GM19452 (cell line): ENCODE measurements at regions not wholly inside any gene's neighbourhood (a gene's known extent, or its start where the extent isn't known, plus 50 kb on each side); places are given as distances from the start of the nearest gene placed in this dataset.
"Not testable (repeated sequence)": the region's sequence is repeated elsewhere in the genome, so short reads cannot be mapped to it uniquely, and the experiment has no call there.

Experiments
- ATAC-seq: cut with Tn5 transposase; IDR thresholded peaks from one replicate; pipeline ENCODE4 v1.9.1; 2021; ENCODE audit not compliant: unreplicated experiment

DNA sequence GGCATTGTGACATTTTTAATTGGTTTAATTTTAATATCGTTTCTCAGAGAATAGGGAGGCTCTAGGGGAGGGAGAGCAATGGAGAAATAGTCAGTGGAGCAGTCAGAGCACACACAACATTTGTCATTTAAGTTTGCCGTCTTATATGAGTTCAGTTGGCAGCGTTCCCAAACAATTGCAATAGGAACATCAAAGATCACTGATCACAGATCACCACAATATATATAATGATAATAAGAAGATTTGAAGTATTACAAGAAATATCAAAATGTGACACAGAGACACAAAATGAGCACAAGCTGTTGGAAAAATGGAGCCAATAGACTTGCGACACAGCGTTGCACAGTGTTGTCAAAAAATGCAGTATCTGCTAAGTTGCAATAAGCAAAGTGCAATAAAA lies 303.7 kb downstream of the CDH19 start:
- ATAC-seq, result no peak

DNA sequence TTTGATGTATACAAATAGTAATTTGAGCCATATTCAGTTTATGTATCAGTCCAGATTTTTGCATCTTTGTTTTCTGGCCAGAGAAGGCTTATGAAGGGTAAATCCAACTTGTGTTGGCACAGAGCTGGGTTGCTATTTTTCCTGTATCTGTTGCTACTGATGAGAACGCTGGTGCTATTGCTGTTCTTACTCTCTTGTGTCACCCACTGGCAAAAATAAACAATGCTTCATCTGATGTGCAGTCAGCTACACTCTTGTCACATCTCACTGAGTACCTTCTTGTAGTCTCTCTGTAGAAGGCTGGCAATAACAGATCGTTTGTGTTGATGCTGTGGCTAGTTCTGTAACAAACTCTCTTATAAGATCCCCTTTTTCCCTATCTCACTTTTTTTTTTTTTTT lies 323.4 kb downstream of the CDH19 start:
- ATAC-seq, result no peak

DNA sequence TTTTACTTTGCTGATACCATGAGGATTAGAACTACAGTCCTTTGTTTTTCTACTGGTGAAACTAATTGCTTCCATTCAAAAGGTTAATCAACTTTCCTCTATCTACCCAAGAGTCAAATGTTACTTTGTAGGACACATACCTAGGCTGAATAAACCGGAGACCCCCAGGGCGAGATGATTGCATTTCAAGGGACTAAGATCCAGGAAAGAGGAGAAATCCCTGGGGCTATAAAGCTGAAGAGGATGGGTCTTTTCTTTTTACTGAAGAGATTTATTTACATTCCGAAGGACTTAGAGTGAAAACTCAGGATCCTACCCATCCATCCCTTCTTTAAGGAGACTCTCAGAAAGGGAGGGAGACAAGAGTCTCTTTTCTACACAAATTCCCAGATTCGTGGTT lies 331.9 kb downstream of the CDH19 start:
- ATAC-seq, result no peak

DNA sequence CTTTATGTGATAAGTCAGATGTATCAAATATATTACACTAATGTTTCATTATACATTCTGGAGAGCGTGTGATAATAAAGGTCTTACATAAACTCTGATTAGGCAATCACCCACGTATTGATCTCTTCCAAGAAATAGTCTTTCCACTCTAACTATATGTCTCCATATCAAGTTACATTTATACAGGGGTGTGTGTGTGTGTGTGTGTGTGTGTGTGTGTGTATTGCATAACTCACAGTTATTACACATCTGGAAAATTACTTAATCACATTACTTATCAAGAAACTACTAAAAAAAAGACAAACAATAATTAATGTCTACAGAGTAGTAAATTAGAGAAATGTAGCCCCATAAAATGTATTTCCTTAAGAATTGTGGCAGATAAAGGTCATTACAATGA lies 339.8 kb downstream of the CDH19 start:
- ATAC-seq, result no peak

DNA sequence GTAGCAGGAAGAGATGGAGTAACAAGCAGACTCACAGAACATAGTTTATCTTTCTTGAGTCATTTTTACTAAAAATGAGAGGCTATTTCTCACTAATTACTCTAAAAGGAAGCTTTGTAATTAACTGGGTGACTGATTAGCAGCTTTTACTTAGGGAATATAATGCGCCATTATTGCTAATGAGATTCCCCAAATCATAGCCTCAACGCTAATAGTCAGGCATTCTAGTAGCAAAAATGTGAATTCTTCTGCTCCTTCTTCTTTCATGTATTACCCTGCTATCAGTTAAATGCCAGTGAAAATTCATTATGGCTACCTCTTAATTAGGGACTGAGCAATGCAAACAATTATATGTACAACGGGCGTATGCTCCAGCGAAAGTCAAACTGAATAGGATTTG lies 349.8 kb downstream of the CDH19 start:
- no peak for ATAC-seq

DNA sequence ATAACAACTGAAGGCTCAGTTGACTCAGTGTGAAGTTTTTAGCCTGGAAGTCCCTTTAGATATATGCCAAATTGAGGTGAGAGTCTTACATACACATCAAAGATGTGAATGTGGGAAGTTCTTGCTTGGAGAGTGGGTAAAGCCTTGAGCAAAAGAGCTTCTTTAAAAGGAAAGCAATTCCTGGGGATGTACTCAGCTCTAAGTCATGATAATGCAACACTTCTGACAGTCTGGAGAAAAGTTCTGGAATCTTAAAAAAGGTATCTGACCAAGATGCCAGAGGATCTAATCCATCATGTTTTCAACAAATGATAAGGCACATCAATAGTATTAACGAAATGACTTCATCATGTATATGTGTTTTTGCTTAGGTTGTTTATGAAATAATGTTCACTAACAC lies 351.2 kb downstream of the CDH19 start:
- ATAC-seq, result no peak

DNA sequence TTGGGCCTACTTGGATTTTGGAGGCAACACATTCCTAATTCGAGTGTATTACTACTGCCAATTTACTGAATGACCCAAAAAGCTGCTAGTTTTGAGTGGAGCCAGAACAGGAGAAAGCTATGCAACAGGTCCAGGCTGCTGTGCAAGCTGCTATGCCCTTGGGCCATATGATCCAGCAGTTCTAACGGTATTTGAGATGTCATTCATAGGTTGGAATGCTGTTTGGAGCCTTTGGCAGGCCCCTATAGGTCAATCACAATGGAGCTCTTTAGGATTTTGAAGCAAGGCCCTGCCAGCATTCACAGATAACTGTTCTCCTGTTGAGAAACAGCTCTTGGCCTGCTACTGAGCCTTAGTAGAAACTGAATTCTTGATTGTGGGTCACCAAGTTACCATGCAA lies 368.7 kb downstream of the CDH19 start:
- no peak for ATAC-seq

DNA sequence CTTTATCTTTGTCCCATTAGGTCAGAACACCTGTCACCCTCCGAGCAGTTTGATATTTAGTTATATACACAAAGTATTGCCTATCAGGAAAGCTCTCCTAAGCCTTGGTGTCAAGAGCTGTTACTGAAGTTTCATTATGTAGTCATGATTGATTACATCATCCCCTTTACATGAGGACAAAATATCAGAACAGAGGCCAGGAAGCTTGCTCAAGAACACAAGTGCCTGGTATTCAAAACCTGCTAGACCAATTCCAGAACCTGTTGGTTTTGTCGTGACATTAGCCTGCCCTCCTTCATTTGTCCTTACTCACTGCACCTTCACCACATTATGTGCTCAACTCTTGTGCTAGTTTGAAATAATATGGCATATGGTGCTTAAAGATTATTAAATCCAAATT lies 377.1 kb downstream of the CDH19 start:
- no peak for ATAC-seq

DNA sequence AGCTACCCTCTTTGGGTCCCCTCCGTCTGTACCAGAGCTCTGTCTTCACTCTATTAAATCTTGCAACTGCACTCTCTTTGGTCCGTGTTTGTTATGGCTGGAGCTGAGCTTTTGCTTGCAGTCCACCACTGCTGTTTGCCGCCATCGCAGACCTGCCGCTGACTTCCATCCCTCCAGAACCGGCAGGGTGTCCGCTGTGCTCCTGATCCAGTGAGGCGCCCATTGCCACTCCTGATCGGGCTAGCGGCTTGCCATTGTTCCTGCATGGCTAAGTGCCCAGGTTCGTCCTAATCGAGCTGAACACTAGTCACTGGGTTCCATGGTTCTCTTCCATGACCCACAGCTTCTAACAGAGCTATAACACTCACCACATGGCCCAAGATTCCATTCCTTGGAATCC lies 380.6 kb downstream of the CDH19 start:
- ATAC-seq, result not testable (repeated sequence)

DNA sequence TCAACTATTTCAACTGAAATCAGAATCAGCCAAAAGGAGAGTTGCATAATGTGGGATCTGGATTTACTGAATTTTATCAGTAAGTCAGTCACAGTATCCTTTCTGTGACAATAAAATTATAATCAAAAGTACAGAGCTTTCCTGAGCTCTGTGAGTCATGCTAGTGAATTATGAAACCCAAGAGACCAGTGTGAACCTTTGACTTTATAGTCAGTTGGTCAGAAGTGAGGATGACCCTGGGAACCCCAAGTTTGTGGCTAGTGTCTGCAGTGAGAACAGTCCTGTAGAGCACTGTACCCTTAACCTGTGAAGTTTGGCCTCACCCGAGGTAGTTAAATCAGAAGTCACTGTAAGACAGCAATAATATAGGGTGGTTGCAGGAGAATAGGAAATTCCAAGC lies 381.7 kb downstream of the CDH19 start:
- ATAC-seq, result no peak

DNA sequence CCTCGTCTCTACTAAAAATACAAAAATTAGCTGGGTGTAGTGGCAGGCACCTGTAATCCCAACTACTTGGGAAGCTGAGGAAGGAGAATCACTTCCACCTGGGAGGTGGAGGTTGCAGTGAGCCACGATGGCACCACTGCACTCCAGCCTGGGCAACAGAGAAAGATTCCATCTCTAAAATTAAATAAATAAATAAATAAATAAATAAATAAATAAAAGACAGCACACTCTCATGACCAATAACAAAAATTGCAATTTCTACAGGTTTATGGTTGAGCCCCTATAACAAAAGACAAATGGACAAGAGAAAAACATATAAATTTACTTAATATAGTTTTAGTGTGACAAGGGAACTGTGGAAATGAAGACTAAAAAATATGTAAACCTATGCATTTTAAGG lies 384.1 kb downstream of the CDH19 start:
- ATAC-seq, result no peak

DNA sequence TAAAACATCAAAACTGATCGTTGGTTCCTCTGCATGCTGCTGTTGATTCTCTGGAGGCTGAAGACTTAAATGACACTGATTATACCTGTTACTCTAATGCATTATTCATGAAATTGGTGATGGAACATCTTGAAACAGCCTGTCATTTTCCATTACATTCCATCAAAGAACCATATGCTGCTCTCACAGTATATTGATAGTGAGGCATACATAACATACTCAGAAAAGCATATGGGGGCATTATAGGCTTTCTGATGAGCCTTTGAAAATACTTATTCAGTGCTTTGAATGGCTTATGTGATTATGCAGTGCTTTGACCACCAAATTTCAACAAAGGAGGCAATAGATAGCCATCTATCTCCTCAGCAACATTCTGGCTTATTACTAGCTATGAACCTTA lies 392.1 kb downstream of the CDH19 start:
- ATAC-seq, result no peak

DNA sequence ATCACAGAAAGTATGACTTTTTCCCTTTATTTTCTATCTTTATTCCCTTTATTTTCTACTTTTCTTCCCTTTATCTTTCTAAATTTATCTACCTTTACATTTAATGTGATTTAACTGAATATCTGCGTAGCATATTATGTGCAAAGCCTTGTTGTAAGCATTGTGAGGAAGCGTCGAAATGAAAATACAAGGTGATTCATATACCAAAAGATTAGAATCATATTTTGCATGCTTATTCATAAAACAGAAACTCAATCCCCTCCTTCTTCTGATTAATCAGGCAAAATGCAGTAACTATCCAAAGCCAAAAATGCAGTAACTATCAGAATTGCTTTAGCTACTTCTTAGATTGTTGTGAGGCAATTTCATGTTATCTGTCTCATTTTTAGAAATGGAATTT lies 393.0 kb downstream of the CDH19 start:
- ATAC-seq, result no peak

DNA sequence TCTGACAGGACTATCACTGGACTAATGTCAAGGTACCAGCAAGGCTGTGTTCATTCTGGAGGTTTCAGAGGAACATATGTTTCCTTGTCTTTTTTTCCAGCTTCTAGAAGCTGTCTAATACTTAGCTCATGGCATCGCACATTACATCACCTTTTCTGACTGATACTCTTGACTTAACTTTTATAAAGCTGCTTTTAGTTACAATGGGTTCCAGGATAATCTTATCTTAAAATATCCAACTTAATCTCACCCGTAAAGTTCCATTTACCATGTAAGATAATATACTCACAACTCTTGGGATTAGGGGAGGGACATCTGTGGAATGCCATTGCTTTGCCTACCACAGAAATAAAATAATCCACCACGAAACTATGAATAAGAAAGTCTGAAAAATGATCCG lies 394.2 kb downstream of the CDH19 start:
- ATAC-seq, result no peak

DNA sequence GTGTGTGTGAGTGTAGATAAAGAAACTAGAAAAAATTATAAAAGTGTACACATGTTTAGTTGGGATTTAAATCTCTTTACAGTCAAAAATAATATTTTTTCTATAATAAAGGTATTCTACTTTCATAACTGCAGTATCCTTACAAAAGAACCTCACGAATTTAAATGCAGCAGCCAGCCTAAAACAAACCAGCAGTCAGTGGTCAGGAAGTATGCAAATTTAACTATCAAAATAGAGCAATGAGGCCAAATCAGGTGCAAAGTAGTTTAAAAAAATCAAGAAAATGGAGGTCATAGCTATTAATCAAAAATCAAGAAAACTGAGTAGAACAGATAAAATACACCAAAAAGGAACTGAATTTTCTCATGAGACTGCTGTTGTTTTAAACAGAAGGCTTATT lies 407.1 kb downstream of the CDH19 start:
- no peak for ATAC-seq

DNA sequence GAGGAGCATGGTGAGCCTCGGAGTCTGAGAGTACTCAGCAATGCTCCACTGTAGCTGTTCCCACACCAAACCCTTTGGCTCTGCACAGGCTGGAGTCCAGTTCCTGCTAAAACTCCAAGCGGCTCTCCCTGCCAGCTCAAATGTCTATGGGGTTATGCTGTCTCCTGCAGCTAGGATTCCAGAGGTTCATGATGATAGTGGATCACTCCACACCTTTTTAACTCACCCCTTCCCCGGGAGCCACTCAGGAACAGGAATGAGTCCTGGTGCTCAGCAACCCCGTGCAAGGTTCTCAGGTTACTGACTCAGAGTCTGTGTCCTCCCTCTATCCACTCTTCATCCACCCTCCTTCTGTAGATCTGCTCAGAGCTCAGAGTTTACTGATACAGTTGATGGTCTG lies 410.0 kb downstream of the CDH19 start:
- no peak for ATAC-seq

DNA sequence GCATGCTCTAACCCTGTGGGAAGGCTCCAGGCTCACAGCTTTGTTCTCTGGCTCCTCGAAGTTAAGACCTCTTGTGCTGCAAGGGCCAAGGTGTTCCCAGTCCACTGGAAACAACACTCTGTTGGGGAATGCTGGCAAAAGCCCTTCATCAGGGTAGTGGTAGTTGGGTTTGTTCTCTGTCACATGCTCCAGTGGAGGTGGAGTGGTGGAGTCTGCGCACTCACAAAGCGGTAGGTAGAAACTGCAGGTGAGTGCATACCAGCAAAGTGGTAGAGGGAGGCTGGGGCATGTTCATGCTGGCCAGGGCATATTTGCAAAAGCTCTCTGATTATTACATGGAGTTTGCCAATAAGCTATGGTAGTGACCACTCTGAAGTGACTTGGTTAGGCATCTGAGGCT lies 410.5 kb downstream of the CDH19 start:
- ATAC-seq, result no peak

DNA sequence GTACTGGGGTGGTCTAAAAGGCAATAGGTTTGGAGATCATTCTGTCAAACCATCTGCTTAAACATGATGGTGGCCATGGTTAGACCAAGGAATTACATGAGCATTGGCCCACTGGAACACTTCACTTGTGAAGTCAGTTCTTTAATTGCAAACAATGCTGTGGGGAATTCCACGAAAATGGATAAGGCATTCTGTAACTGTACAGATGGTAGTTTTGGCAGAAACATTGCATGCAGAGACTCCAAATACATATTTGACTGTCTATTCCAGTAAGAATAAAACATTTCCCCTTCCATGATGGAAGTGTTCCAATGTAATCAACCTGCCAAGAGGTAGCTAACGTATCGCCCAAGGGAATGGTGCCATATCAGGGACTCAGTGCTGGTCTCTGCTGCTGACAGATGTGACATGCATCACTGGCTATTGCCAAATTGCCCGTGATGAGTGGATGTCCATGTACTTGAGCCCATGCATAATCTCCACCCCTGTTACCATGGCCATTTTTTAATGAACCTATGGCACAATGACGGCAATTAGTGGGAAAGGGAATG lies 417.9 kb downstream of the CDH7 start:
- no peak for ATAC-seq

DNA sequence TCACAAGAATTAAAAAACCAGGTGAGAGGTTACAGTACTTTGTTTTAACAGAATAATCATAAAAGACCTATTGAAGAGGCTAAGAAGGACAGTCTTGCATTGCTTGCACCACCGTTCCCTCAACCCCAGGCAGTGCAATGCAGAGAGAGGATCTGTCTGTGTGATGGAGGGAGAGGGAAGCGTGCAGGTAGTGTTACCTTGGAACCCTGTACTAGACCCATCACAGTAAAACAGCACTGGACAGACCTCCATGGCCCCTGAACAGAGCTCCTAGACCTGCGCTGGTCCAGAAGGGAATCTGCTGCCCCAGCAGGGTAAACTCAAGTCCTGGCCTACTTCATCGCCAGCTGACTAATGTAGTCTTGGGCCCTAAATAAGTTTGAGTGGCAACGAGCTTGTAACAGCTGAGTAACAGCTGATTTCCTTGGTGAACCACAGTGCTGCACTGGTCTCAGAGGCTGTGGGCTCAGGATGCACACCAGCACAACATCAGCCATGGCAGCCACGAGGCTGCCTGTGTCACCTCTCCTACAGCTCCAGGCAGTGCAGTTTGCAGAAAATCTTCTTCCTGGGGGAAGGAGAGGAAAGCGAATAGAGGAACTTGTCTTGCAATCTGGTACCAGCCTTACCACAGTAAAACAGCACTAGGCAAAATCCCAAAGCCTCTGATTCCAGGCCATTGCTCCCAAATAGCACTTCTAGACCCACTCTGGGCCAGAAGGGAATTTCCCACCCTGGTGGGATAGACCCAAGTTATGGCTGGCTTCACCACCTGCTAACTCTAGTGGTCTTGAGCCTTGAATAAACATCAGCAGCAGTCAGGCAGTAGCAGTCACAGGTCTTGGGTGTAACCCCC lies 417.2 kb downstream of the CDH7 start:
- ATAC-seq, result no peak

DNA sequence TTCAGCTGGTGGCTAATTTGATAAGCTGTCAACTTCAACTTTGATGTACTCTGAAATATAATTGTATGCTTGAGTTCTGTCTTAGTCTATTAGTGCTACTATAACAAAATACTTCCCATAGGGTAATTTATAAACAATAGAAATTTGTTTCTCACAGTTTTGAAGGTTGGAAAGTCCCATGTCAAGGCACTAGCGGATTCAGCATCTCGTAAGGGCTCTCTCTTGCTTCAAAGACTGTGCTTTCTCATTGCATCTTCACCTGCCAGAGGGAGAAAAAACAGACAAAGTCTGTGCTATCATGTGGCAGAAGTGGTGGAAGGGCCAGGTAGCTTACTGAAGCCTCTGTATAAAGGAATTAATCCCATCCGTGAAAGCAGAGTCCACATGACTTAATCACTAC lies 409.2 kb downstream of the CDH7 start:
- no peak for ATAC-seq

DNA sequence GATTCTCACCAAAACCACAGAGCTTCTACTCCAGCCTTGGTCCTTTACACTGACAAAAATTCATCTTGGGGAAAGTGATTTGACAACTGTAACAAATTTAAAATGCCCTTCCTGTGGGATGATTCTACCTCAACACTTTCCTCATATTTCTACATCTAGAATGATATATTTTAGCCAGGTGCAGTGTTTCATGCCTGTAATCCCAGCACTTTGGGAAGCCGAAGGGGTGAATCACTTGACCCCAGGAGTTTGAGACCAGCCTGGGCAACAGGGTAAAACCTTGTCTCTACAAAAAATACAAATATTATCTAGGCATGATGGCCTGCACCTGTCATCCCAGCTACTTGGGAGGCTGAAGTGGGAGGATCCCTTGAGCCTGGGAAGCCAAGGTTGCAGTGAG lies 408.6 kb downstream of the CDH7 start:
- no peak for ATAC-seq

DNA sequence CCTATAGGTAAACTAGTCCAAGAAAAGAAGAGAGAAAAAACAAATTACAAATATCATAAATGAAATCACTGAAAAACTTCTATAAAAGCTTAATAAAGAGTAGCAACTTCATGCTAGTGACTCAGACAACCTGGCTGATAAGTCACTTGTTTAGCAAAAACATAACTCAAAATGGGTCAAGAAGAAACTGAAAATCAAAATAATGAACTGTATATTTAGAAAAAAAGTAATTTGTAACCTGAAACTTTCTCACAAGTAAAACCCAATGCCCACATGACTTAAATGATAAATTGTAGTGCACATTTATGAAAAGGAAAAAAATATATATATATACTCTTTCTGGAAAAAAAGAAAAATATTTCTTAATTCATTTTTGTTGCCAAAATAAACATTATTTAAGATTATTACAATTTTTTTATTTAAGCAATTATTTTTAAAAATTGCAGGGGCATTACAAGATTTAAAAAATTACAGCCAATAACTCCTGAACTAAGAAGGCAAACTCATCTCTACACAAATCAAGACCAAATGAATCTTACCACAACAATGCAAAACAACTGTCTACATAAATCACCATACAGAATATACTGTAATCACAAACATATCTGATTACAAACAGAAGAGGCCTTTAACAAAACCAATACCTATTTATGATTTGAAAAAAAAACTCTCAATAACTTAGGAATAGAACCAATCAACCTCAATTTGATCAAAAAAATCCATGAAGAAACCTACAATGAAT lies 406.3 kb downstream of the CDH7 start:
- ATAC-seq, result no peak
